ENCODE measurements at regions not wholly inside any gene's neighbourhood (a gene's known extent, or its start where the extent isn't known, plus 50 kb on each side); places are given as distances from the start of the nearest gene placed in this dataset.

GRCh38 chr22:49626361-49627216, 201.1 kb downstream of the BRD1 start:
- DNase-seq (ENCODE audit: low read depth in 2 of 3, low spot score in 2 of 3) = no peak

GRCh38 chr22:49624421-49625177, 203.1 kb downstream of the BRD1 start:
- DNase-seq (ENCODE audit: low read depth in 2 of 3, low spot score in 2 of 3) = no peak

- DNase-seq (ENCODE audit: low read depth in 2 of 3, low spot score in 2 of 3) = no peak
These were observed 204.0 kb downstream of the BRD1 start for GRCh38 chr22:49623715-49624114.

- DNase-seq (ENCODE audit: low read depth in 2 of 3, low spot score in 2 of 3) = no peak
These were observed 204.5 kb downstream of the BRD1 start for GRCh38 chr22:49623176-49623575.

- DNase-seq (ENCODE audit: low read depth in 2 of 3, low spot score in 2 of 3) = no peak
These were observed 205.2 kb downstream of the BRD1 start for GRCh38 chr22:49622241-49623105.

GRCh38 chr22:49621601-49622210, 206.0 kb downstream of the BRD1 start:
- no peak for DNase-seq (ENCODE audit: low read depth in 2 of 3, low spot score in 2 of 3)

- no peak for DNase-seq (ENCODE audit: low read depth in 2 of 3, low spot score in 2 of 3)
These were observed 207.0 kb downstream of the BRD1 start for GRCh38 chr22:49620666-49621065.

GRCh38 chr22:49620003-49620556, 207.6 kb downstream of the BRD1 start:
- no peak for DNase-seq (ENCODE audit: low read depth in 2 of 3, low spot score in 2 of 3)

- no peak for DNase-seq (ENCODE audit: low read depth in 2 of 3, low spot score in 2 of 3)
These were observed 208.4 kb downstream of the BRD1 start for GRCh38 chr22:49619301-49619700.

GRCh38 chr22:49618677-49618953, 209.1 kb downstream of the BRD1 start:
- no peak for DNase-seq (ENCODE audit: low read depth in 2 of 3, low spot score in 2 of 3)

- DNase-seq (ENCODE audit: low read depth in 2 of 3, low spot score in 2 of 3) = no peak
These were observed 209.6 kb downstream of the BRD1 start for GRCh38 chr22:49617866-49618676.

- no peak for DNase-seq (ENCODE audit: low read depth in 2 of 3, low spot score in 2 of 3)
These were observed 210.4 kb downstream of the BRD1 start for GRCh38 chr22:49617264-49617663.

GRCh38 chr22:49616356-49617231, 211.1 kb downstream of the BRD1 start:
- no peak for DNase-seq (ENCODE audit: low read depth in 2 of 3, low spot score in 2 of 3)

- no peak for DNase-seq (ENCODE audit: low read depth in 2 of 3, low spot score in 2 of 3)
These were observed 212.4 kb downstream of the BRD1 start for GRCh38 chr22:49614966-49615965.

- no peak for DNase-seq (ENCODE audit: low read depth in 2 of 3, low spot score in 2 of 3)
These were observed 214.0 kb downstream of the BRD1 start for GRCh38 chr22:49613511-49614270.

- no peak for DNase-seq (ENCODE audit: low read depth in 2 of 3, low spot score in 2 of 3)
These were observed 214.6 kb downstream of the BRD1 start for GRCh38 chr22:49613108-49613507.

GRCh38 chr22:49609207-49609876, 218.3 kb downstream of the BRD1 start:
- no peak for DNase-seq (ENCODE audit: low read depth in 2 of 3, low spot score in 2 of 3)

All from activated CD8-positive, alpha-beta memory T cell treated with anti-CD3 and anti-CD28 coated beads for 48 hours (primary cell).